HEK293 (cell line): ENCODE measurements at regions not wholly inside any gene's neighbourhood (a gene's known extent, or its start where the extent isn't known, plus 50 kb on each side); places are given as distances from the start of the nearest gene placed in this dataset.

Experiments used
- CTCF ChIA-PET: fragments of 350-600 bp; formaldehyde crosslinking; extraction: SDS; loops from one replicate; lab custom pipeline; 2021; ENCODE audit warnings: antibody characterized with exemption; lab: Yijun Ruan, JAX
- POLR2A ChIA-PET: fragments of 300-600 bp; formaldehyde crosslinking; extraction: SDS; loops from one replicate; lab custom pipeline; 2020; ENCODE audit warnings: antibody characterized with exemption, inconsistent platforms; lab: Yijun Ruan, JAX
- H3K27ac ChIP-seq: fragments of 200-500 bp; sonication (Bioruptor generic); 2 replicates; pipeline ENCODE4 v1.5.1; 2014; ENCODE audit warnings: low read depth, low read length, control low read depth, inconsistent platforms; ENCODE audit errors: extremely low read depth
- H3K36me3 ChIP-seq, 2 experiments: fragments of 200-500 bp in 1 of 2; sonication (Bioruptor generic) in 1 of 2; 1 replicate in 1 of 2; 2 replicates in 1 of 2; pipeline ENCODE4 v1.5.1; 2014 to 2017; ENCODE audit warnings: inconsistent platforms in 2 of 2, low read length in 2 of 2; ENCODE audit not compliant: control insufficient read depth in 2 of 2, insufficient read depth in 1 of 2
- H3K4me1 ChIP-seq: fragments of 200-500 bp; sonication (Bioruptor generic); 2 replicates; pipeline ENCODE4 v1.5.1; 2014; ENCODE audit warnings: mild to moderate bottlenecking, low read length, inconsistent platforms; ENCODE audit not compliant: control insufficient read depth, insufficient read depth
- H3K4me3 ChIP-seq: 2 replicates; pipeline ENCODE4 v1.5.1; 2011; ENCODE audit warnings: low read depth, mild to moderate bottlenecking, control low read depth, low read length, moderate library complexity
- H3K9me3 ChIP-seq: fragments of 200-500 bp; sonication (Bioruptor generic); 2 replicates; pipeline ENCODE4 v1.5.1; 2014; ENCODE audit warnings: low read depth, low read length, inconsistent platforms; ENCODE audit not compliant: control insufficient read depth, insufficient read depth
- ATF2 ChIP-seq: fragments of 450-650 bp; formaldehyde crosslinking; IDR thresholded peaks from 2 replicates; pipeline ENCODE4 v1.5.1; 2016; ENCODE audit warnings: missing biosample characterization, missing genetic modification characterization, low read depth
- GLI4 ChIP-seq: fragments of 450-650 bp; formaldehyde crosslinking; IDR thresholded peaks from 2 replicates; pipeline ENCODE4 v1.5.1; 2016; ENCODE audit warnings: missing biosample characterization, missing genetic modification characterization
- HOXD13 ChIP-seq: sonication (generic); formaldehyde crosslinking; IDR thresholded peaks from 2 replicates; pipeline ENCODE4 v1.8.0; 2022; ENCODE audit warnings: missing genetic modification reagents, borderline replicate concordance
- KLF8 ChIP-seq: fragments of 450-650 bp; formaldehyde crosslinking; IDR thresholded peaks from 2 replicates; pipeline ENCODE4 v1.5.1; 2016; ENCODE audit warnings: missing biosample characterization, missing genetic modification characterization
- OSR2 ChIP-seq: fragments of 450-650 bp; formaldehyde crosslinking; IDR thresholded peaks from 2 replicates; pipeline ENCODE4 v1.5.1; 2016; ENCODE audit warnings: missing biosample characterization, missing genetic modification characterization
- PRDM10 ChIP-seq: fragments of 450-650 bp; formaldehyde crosslinking; IDR thresholded peaks from 2 replicates; pipeline ENCODE4 v1.5.1; 2016; ENCODE audit warnings: missing biosample characterization, missing genetic modification characterization
- REPIN1 ChIP-seq: fragments of 450-650 bp; formaldehyde crosslinking; IDR thresholded peaks from 2 replicates; pipeline ENCODE4 v1.5.1; 2017; ENCODE audit warnings: missing biosample characterization, missing genetic modification characterization, low read depth
- SP2 ChIP-seq: fragments of 450-650 bp; formaldehyde crosslinking; IDR thresholded peaks from 2 replicates; pipeline ENCODE4 v1.5.1; 2016; ENCODE audit warnings: missing biosample characterization, missing genetic modification characterization
- SP7 ChIP-seq: fragments of 450-650 bp; formaldehyde crosslinking; IDR thresholded peaks from 2 replicates; pipeline ENCODE4 v1.5.1; 2016; ENCODE audit warnings: missing biosample characterization, missing genetic modification characterization
- ZBTB49 ChIP-seq: fragments of 450-650 bp; formaldehyde crosslinking; IDR thresholded peaks from 2 replicates; pipeline ENCODE4 v1.5.1; 2016; ENCODE audit warnings: missing biosample characterization, missing genetic modification characterization, low read depth
- ZFP3 ChIP-seq: fragments of 450-650 bp; formaldehyde crosslinking; IDR thresholded peaks from 2 replicates; pipeline ENCODE4 v1.5.1; 2016; ENCODE audit warnings: low read depth, missing biosample characterization, missing genetic modification characterization
- ZFP37 ChIP-seq: fragments of 450-650 bp; formaldehyde crosslinking; IDR thresholded peaks from 2 replicates; pipeline ENCODE4 v1.5.1; 2016; ENCODE audit warnings: missing biosample characterization, missing genetic modification characterization
- ZNF175 ChIP-seq: fragments of 450-650 bp; formaldehyde crosslinking; IDR thresholded peaks from 2 replicates; pipeline ENCODE4 v1.5.1; 2016; ENCODE audit warnings: missing biosample characterization, missing genetic modification characterization
- ZNF19 ChIP-seq: fragments of 450-650 bp; formaldehyde crosslinking; IDR thresholded peaks from 2 replicates; pipeline ENCODE4; 2016; ENCODE audit warnings: missing biosample characterization, missing genetic modification characterization, low read depth
- ZNF23 ChIP-seq: fragments of 450-650 bp; formaldehyde crosslinking; IDR thresholded peaks from 2 replicates; pipeline ENCODE4 v1.5.1; 2016; ENCODE audit warnings: missing biosample characterization, missing genetic modification characterization, borderline replicate concordance
- ZNF248 ChIP-seq: fragments of 450-650 bp; formaldehyde crosslinking; IDR thresholded peaks from 2 replicates; pipeline ENCODE4 v1.5.1; 2017; ENCODE audit warnings: missing biosample characterization, missing genetic modification characterization
- ZNF416 ChIP-seq: fragments of 450-650 bp; formaldehyde crosslinking; IDR thresholded peaks from 2 replicates; pipeline ENCODE4 v1.5.1; 2016; ENCODE audit warnings: missing biosample characterization, missing genetic modification characterization
- ZNF501 ChIP-seq: fragments of 450-650 bp; formaldehyde crosslinking; IDR thresholded peaks from 2 replicates; pipeline ENCODE4 v1.5.1; 2016; ENCODE audit warnings: missing biosample characterization, missing genetic modification characterization
- ZNF510 ChIP-seq: fragments of 450-650 bp; formaldehyde crosslinking; IDR thresholded peaks from 2 replicates; pipeline ENCODE4 v1.5.1; 2018; ENCODE audit warnings: mild to moderate bottlenecking, missing genetic modification characterization, missing biosample characterization; ENCODE audit not compliant: insufficient replicate concordance
- ZNF571 ChIP-seq: fragments of 450-650 bp; formaldehyde crosslinking; IDR thresholded peaks from 2 replicates; pipeline ENCODE4 v1.5.0; 2017; ENCODE audit warnings: missing biosample characterization, missing genetic modification characterization
- ZNF660 ChIP-seq: fragments of 450-650 bp; IDR thresholded peaks from 2 replicates; pipeline ENCODE4 v1.5.1; 2018; ENCODE audit warnings: missing biosample characterization, mild to moderate bottlenecking, missing genetic modification characterization
- ZNF701 ChIP-seq: fragments of 450-650 bp; formaldehyde crosslinking; IDR thresholded peaks from 2 replicates; pipeline ENCODE4 v1.5.1; 2016; ENCODE audit warnings: missing biosample characterization, missing genetic modification characterization
- ZNF837 ChIP-seq: fragments of 450-650 bp; formaldehyde crosslinking; IDR thresholded peaks from 2 replicates; pipeline ENCODE4 v1.5.1; 2016; ENCODE audit warnings: missing biosample characterization, missing genetic modification characterization

- no peaks in the 10 kb centered on the region for H3K4me1 ChIP-seq
- CTCF ChIA-PET, result no interaction called here
- no peak for TF ChIP-seq HOXD13 (CRISPR knock-in tag)
- TF ChIP-seq ZFP37 (tag by site-specific recombination), result no peak
- no peak for TF ChIP-seq KLF8 (tag by site-specific recombination)
- no peak overlapping the region for H3K27ac ChIP-seq
- no peaks in the 10 kb centered on the region for H3K9me3 ChIP-seq
- no peak overlapping the region for H3K4me3 ChIP-seq
- POLR2A ChIA-PET, result no interaction called here
- no peaks in the 10 kb centered on the region for H3K36me3 ChIP-seq
Measured at GRCh38 chr11:116309446-116309845, 463.3 kb downstream of the BUD13 start.

- Histone ChIP-seq H3K4me1 (no peaks in the 10 kb centered on the region), H3K36me3 (no peaks in the 10 kb centered on the region), H3K9me3 (no peaks in the 10 kb centered on the region), H3K27ac (no peak overlapping the region), H3K4me3 (no peak overlapping the region)
- no peak for TF ChIP-seq SP2
- no peak for TF ChIP-seq ZFP3
- no peak for TF ChIP-seq ZNF837 (tag by site-specific recombination)
- no peak for TF ChIP-seq OSR2 (tag by site-specific recombination)
- TF ChIP-seq ZNF19 (tag by site-specific recombination), result no peak
- no peak for TF ChIP-seq ZNF701 (tag by site-specific recombination)
- no peak for TF ChIP-seq ZNF248
- no peak for TF ChIP-seq REPIN1 (tag by site-specific recombination)
- TF ChIP-seq ZNF571 (tag by site-specific recombination), result no peak
- TF ChIP-seq ZNF501 (tag by site-specific recombination), result no peak
- no peak for TF ChIP-seq ZNF416 (tag by site-specific recombination)
- no peak for TF ChIP-seq GLI4 (tag by site-specific recombination)
- no peak for TF ChIP-seq ZNF510 (tag by site-specific recombination)
- CTCF ChIA-PET, result interaction anchor here (0.7 kb wide), 1 partner anchor 26 kb away, joined by 3 read pairs; no protein-coding TSS in a partner anchor
- POLR2A ChIA-PET, result no interaction called here
Measured at GRCh38 chr11:116302756-116303155, 470.0 kb downstream of the BUD13 start.

GRCh38 chr11:116301141-116301540 is 471.6 kb downstream of the BUD13 start:
- Histone ChIP-seq H3K36me3 (no peaks in the 10 kb centered on the region), H3K4me1 (no peaks in the 10 kb centered on the region), H3K27ac (no peak overlapping the region), H3K4me3 (no peak overlapping the region), H3K9me3 (no peaks in the 10 kb centered on the region)
- CTCF ChIA-PET, result no interaction called here
- TF ChIP-seq ZBTB49 (tag by site-specific recombination) (no peak), SP7 (no peak)
- POLR2A ChIA-PET, result no interaction called here

GRCh38 chr11:116300232-116300631 is 472.6 kb downstream of the BUD13 start:
- CTCF ChIA-PET, result interaction anchor here (0.7 kb wide), 1 partner anchor 595 kb away, joined by 6 read pairs; no protein-coding TSS in a partner anchor
- Histone ChIP-seq H3K36me3 (no peaks in the 10 kb centered on the region), H3K4me1 (no peaks in the 10 kb centered on the region), H3K4me3 (no peak overlapping the region), H3K27ac (no peak overlapping the region), H3K9me3 (no peaks in the 10 kb centered on the region)
- POLR2A ChIA-PET, result no interaction called here
- TF ChIP-seq ZNF23 (tag by site-specific recombination) (no peak), ZNF175 (tag by site-specific recombination) (no peak), PRDM10 (tag by site-specific recombination) (peak; percentile 57), ZNF660 (peak; percentile 37; the same call in 1 of the 2 replicates), ATF2 (tag by site-specific recombination) (peak; percentile 37; the same call in 1 of the 2 replicates)
